GM19324 (cell line): ENCODE measurements at regions not wholly inside any gene's neighbourhood (a gene's known extent, or its start where the extent isn't known, plus 50 kb on each side); places are given as distances from the start of the nearest gene placed in this dataset.
"Not testable (repeated sequence)": the region's sequence is repeated elsewhere in the genome, so short reads cannot be mapped to it uniquely, and the experiment has no call there.

Experiments used
- ATAC-seq: cut with Tn5 transposase; IDR thresholded peaks from one replicate; pipeline ENCODE4 v1.9.1; 2021; ENCODE audit warnings: mild to moderate bottlenecking, moderate library complexity; ENCODE audit not compliant: unreplicated experiment, low FRiP score

DNA sequence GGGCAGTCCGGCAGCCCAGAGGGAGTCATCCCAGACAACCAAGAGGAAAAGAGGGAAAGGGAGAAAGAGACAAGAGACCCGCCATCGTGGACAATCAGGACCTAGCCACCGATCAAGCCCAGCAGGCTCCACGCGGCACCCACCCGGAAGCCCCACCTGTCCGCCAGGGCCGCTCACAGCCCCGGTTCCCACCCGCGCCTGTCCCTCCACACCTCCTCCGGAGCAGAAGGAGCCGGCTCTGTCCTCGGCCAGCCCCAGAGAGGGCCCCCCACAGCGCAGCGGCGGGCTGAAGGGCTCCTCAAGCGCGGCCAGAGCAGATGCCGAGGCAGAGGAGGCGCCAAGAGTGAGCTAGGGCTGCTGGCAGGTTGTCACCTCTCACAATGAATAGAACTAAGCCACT lies 784.7 kb upstream of the FBXO33 start:
- no peak for ATAC-seq

DNA sequence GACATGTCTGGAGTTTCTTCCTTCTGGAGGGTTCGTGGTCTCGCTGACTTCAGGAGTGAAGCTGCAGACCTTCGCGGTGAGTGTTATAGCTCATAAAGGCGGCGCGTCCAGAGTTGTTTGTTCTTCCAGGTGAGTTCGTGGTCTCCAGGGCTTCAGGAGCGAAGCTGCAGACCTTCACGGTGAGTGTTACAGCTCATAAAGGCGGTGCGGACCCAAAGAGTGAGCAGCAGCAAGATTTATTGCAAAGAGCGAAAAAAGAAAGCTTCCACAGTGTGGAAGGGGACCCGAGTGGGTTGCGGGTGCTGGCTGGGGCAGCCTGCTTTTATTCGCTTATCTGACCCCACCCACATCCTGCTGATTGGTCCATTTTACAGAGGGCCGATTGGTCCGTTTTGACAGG lies 784.2 kb upstream of the FBXO33 start:
- not testable (repeated sequence) for ATAC-seq

DNA sequence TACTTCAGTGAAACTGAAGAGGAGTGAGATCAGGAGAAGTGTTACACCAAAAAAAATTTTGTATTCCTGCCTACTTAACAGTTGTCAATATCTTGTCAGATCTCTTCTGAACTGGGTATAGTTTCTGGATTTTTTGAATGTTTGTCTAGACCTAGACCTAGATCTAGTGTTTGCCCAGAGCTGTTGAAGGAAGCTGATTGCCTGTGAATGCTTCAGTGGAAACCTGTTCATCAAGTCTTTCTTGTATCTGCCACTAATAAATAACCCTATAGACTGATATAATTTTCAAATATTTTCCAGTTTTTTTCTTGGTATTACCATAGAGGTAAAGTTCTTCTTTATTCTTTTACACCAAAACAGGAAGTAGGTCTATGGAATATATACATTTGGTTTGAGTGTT lies 781.5 kb upstream of the FBXO33 start:
- ATAC-seq = no peak

DNA sequence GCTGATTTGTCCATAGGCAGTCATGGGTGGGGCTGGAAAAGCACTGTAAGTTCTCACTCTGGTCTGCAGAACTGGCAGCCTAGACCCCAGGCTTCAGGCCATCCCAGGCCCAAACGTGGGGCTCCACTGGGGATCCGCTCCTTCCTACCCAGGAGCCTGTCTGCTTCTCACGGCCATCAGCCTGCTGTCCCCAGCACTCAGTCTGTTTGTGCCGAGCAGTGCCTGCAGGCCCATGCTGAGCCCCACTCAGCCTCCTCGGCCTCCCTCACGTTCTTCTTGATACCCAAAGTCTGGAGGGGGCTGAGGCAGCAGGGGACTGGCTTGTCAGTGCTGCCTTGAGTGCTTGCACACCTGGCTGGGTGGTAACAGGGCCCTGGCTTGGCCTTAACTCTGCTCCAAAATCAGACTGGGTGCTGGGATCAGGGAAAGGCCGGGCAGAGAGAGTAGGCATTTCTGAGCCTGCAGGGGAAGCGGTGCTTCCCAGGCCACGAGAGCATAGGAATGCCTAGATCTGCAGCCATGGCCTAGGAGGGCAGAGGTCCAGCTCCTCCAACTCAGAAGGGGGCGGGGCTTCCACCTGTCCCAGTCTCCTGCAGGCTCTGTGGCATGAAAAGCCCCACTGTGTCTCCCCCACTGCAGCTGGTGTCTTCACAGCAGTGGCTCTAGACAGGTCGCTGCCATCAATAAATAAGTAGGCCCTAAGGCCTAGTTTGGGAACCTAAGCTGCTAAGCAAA lies 772.4 kb upstream of the FBXO33 start:
- no peak for ATAC-seq

DNA sequence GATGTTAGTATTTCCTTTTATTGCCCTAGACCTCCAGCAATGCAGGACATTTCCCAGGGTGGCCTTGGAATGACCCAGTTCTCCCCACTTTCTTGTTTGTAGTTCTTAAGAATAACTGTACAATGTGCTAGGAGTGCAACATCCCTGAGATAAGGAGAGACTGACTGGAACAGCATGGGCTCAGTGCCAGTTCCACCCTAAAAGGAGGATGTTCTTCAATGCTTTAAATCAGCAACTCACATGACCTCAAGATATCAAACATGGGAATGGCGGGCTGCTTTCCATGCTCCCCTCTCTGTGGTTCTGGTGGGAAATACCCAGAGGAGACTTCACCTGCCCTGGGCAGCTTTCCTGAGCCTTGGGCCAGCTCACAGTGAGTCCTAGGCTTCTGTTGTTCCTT lies 766.9 kb upstream of the FBXO33 start:
- ATAC-seq = no peak

DNA sequence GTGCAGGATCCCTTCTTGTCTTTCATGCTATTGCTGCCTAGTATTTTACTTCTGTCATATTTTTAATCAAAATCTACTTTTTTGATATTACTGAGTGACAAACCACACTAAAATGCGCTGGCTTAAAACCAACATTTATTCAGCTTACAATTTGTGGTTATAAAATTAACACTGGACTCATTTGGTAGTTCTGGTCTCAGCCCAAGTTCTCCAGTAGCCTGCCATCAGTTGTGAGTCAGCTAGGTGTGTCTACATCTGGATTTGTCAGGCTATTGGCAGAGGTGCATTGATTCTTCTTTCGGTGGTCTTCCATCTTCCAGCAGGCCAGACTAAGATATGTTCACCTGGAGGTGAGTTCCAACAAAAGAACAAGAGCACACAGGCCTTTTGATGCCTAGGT lies 765.1 kb upstream of the FBXO33 start:
- no peak for ATAC-seq

DNA sequence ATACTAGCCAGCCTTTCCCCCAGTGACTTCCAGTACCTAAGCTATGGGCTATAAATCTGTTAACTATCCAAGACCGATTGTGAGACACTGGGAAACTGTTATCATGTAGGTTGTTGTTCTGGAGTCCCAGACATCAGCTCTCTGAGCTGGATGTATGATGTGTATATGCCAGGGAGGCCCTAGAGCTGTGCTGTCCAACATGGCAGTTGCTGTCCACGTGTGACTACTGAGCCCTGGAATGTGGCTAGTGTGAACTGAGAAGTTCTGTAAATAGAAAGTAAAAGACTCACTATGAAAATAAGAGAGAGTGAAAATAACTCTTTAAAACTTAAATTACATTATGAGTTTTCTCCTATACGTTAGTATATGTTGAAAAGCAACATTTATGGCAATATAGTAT lies 755.8 kb upstream of the FBXO33 start:
- no peak for ATAC-seq

DNA sequence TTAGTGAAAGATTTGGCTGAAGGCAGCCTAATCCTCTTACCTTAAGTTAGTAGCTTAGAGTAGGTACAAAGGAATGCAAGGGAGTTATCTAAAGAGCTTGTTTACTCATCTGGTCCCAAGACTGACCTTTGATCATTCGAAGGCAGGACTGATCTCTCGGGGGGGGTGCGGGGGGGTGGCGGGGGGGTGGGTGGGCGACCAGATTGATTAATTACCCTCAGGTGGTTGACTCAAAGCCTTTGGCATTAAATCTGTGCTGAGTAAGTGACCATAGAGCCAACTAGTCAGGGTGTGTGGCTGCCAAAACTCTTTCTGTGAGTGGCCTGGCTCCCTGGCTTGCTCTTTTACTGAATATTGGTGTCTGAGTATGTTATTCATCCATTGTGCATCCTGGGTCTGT lies 731.9 kb upstream of the FBXO33 start:
- no peak for ATAC-seq

DNA sequence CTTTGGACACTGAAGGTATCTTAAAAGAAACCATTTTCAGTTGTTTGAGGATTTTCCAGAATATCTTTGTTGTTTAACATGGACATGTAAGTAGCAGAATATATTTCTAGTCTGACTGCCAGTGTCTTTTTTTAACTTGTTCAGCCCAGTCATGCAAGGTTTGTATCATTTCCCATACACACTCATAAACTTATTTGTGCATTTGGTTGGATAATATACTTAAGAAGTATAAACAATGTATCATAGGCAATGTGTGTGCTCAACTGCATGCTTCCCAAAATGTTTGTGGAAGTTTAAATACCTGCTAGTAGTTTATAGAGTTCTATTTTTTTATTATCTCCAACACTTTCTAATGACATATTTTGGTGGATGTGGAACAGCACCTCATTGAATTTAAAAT lies 707.4 kb upstream of the FBXO33 start:
- no peak for ATAC-seq

DNA sequence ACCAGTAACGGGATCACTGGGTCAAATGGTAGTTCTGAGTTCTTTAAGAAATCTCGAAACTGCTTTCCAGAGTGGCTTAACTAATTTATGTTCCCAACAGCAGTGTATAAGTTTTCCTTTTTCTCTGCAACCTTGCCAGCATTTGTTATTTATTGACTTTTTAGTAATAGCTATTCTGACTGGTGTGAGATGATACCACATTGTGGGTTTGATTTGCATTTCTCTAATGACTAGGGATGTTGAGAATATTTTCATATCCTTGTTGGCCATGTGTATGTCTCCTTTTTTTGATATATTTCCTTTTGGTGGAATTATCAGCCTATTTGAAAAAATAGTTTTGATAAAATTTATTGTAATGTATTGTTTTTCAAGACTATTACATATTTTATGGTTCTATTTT lies 701.2 kb upstream of the FBXO33 start:
- ATAC-seq = no peak

DNA sequence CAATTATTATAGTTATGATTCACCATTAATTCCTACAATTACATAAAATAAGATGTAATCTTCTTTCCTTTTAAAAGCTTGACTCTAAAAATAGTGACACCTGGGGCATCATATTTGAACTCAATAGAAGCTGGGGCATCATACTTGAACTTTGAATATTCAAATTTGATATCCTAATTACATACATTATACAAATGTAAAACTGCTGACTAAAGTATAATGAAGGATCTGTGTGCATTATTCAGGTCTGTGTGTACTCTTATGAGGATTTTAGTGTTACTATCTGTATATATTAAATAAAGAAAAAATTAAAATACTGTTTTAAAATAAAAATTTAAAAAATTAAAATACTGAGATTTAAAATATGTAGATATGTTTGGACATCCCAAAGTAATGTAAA lies 696.9 kb upstream of the FBXO33 start:
- no peak for ATAC-seq

DNA sequence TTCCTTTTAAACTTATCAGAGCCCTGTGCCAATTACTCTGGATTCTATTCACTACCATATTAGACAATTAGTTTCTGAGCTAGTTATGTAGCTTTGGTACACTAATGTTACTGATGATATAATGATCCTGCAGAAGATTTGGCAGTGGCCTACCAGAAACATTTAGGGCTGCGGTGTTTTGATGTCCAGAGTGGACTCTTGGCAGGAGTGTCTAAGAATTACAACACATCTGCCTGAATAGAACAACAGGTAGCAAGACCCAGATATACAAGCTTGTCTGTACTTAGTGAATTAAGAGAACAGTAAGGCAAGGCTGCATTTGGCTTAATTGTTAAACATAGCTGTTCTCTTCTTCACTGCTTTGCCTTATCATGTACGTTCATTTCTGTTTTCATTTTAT lies 691.6 kb upstream of the FBXO33 start:
- no peak for ATAC-seq

DNA sequence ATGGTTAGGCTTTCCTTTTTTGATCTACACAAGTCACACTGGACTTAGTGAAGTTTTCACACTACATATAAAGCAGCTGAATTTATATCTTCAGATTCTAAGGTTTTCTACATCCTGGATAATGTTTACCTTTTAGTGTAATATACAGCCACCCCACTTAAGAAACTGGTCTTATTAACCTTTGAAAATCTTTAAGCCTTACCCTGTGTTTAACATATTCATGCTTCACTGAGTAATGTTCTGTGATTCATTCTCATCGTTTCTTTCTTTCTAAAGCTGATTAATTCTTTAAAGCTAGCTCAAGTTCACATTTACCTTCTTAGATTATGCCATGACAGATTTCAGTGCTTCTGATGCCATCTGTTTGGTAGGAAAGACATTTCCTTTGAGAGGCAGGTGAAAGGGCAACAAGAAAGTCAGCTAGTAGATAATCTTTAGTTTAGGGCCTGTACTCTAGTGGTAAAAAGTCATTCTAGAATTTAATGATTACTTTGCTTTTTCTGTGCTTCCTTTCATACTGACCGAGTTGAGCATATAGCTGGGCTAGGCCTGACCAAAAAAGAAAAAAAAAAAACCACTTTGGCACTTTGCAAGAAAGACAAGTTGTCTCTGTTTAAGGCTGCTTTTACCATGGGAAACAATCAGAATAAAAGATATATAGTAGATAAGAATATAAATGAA lies 690.9 kb upstream of the FBXO33 start:
- ATAC-seq = peak; percentile 50

DNA sequence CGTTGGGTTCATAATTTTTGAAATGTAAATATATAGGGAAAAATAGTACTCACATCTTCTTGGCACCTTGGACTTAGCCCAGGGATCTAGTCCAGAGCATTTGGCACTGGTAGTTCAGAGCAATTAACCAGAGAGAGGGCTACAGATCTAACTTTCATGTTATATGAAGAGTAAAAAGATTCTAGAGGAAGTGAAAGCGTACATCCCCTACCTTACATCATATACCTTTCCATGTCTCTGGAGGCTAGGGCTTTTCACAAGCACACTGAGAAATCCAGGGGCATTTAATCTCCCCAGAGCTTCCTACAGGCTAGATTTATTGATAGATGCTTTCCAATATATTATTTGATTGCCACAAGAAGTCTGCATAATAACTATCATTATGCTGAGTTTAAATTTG lies 687.5 kb upstream of the FBXO33 start:
- peak; percentile 51 for ATAC-seq

DNA sequence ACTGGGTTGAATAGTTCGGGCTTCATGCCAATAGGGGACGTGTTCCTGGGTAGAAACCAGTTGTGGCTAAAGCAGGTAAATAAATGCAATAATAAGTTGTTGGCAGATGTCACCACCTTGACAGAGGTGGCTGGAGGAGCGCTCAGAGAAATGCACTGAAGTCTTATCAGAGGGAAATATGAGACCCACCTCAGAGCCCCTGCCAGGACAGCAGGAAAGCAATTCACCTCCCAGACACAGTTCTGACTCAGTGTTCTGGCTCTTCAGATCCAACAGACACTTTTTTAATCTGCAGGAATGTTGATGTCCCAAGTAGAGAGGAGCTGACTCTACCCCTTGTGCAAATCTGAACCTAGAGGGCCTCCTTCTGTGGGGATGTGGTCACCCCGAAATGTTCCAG lies 687.1 kb upstream of the FBXO33 start:
- peak; percentile 18 for ATAC-seq

DNA sequence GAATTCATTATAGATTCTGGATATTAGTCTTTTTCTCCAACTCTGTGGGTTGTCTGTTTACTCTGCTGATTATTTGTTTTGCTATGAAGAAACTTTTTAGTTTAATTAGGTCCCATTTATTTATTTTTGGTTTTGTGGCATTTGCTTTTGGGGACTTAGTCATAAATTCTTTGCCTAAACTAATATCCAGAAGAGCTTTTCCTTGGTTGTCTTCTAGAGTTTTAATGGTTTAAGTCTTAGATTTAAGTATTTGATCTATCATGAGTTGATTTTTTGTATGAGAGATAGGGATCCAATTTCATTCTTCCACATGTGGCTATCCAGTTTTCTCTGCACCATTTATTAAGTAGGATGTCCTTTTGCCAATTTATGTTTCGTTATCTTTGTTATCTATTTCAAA lies 683.4 kb upstream of the FBXO33 start:
- ATAC-seq = no peak

DNA sequence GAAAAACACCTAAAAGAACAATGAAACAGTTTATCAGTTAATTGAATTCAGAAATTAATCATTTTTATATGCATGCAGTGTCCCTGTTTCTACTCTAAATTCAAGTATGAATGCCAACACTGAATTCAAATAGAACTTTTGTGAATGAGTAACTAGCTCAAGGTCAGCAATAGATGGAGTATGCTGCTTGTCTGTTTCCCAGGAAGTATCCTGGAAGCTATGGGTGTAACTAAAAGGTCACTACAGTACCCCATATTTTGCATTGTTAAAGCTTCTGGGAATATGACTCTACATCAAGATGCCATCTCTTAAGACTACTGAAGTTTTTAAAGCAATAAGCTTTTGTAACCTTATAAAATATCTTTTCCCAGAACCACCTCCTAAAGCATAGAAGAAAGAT lies 681.4 kb upstream of the FBXO33 start:
- ATAC-seq = no peak

DNA sequence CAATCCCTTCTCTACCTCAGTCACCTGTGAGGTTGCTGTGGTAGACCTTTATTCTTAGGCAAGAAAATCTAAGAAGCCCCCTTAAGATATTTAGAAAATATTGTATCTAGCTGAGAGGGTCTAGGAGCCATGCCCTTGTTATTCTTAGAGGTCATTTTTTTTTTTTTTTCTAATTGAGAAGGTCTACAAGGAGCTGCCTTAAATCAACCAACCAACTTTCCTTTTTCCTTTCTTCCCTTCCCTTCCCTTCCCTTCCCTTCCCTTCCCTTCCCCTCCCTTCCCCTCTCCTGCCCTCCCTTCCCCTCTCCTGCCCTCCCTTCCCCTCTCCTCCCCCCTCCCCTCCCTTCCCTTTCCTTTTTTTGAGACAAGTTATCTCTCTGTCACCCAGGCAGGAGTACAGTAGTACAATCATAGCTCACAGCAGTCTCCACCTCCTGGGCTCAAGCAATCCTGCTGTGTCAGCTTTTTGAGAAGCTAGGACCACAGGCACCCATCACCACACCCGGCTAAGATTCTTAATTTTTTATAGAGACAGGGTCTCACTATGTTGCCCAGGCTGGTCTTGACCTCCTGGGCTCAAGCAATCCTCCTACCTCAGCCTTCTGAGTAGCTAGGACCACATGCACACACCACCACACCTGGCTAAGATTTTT lies 668.4 kb upstream of the FBXO33 start:
- ATAC-seq = no peak

DNA sequence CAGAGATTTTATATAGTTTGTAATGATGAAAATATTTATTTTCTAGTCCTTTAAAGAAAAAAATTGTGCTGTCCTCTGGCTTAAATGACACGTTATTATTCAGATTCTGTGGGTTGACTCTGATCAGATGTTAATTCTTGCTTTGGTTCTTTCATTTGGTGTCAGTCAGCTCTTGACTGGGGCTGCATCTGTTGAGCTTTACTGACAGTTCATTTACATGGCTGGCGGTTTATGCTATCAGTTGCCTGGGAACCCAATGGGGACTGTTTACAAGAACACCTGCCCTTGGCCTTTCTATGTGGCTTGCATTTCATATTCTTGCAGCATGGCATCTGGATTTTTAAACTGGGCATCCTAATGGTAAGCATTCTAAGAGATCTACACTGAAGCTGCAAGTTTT lies 667.1 kb upstream of the FBXO33 start:
- no peak for ATAC-seq

DNA sequence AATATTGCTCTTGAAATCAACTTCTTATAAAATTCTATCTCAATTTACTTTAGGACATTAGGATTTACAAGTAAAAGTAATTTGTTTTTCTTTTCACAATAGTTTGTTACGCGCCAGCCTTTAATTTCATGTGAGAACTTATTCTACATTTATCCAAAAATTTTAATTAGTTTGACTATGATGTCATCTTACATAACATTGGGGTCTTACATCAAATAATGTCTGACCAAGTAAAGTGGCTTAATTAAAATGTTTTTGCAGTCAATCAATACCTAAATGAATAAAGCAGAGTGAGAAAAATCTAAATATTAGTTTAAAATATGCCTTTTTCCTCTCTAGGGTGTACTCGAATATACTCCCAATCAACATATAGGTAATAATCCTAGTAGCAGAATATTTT lies 666.2 kb upstream of the FBXO33 start:
- ATAC-seq = no peak

DNA sequence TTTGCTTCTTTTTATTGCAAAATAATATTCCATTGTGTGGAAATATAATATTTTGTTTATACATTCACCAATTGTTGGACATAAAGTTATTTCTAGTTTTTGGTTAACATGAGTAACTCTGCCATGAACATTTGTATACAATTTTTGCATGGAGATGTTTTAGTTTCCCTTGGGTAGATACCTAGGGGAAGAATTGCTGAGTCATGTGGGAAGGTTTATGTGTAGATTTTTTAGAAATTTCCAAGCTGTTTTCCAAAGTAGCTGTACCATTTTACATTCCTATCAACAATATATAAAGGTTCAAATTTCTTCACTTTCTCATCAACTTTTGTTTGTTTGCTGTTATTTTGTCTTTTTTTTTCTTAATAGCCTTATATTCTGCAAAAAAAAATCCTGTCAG lies 664.7 kb upstream of the FBXO33 start:
- no peak for ATAC-seq

DNA sequence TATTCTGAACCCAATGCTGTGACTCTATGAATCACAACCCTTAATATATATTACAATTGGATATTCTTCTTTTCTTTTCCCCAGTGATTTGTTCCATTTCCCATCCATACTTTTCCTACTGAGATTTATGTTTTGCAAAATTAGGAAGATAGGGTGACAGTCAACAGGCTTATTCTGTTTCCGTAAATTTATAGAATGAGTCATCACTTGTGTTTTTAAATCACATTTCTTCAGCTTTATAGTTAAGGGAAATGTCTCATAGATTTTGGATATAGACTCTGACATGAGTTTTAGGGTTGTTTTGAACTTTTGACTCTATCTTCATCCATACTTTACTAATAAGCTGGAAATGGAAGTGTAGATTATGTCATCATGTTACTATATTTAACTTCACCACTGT lies 661.6 kb upstream of the FBXO33 start:
- no peak for ATAC-seq
